ENCODE measurements at regions not wholly inside any gene's neighbourhood (a gene's known extent, or its start where the extent isn't known, plus 50 kb on each side); places are given as distances from the start of the nearest gene placed in this dataset.

DNA sequence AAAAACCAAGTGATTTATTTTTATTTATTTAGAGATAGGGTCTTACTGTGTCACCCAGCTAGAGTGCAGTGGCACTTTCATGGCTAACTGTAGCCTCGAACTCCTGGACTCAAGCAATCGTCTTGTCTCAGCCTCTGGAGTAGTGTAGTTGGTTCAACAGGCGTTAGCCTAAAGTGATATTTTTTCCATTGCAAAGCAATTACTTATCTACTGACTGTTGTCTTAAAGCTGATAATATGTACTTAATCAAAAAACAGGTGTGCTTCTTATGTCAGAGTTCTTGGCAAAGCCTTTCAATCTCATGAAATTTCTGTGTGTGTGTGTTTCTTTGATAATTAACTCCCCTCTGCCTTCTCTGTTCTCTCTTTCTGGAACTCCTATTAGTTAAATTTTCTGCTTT lies 62.4 kb upstream of the DUSP10 start:
- no peak for DNase-seq (ENCODE audit: low read depth in 2 of 3, low spot score in 1 of 3)

DNA sequence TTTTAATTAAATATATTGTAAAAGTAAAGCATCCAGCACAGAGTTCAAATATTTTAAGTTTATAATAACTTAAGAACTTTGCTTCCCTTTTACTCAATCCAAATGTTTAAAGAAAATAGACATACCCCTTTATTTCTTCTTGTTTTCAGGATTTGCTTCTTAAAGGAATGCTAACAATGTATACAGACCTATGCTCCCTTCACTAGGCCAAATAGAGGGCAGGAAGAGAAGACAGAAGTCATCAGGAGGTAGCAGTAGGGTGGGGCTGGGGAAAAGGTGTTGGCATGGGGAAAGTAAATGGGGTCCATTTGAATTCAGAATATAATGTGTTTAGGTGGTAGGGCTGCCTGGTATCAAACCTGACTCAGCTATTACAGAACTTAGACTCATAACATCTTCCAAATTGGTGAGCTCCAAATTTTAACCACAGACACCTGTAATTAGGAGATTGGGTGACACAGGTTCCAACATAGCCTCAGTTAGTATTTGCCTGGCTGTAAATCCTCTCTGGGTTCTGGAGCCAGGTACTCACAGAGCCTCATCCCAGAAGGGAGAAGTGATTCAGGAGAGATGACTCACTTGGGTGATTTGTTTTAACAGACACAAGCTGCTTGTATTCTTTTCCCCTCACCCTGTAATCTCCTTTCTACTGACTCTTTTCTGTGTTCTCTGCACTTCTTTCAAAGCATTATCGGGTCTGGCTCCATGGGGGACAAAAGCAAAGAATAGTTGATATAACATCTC lies 60.1 kb upstream of the DUSP10 start:
- DNase-seq (ENCODE audit: low read depth in 2 of 3, low spot score in 1 of 3): no peak

DNA sequence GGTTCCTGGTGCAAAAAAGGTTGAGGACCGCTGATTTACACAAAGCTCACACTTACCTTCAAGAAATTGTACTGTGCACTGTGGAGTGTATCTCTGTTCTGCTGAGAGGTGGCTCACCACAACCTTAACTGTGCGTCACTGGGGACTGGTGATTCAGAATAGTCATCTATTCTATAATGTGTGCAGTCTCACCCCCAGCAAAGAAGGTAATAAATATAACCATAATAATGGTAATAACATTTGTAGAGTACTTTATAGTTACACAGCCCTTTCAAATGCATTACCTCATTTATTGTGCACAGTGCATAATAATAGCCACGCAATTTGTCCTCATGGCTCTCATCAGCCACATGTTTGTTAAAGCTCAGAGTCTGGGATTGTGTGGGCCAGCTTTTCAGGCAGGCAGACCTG lies 59.4 kb upstream of the DUSP10 start:
- no peak for DNase-seq (ENCODE audit: low read depth in 2 of 3, low spot score in 1 of 3)

DNA sequence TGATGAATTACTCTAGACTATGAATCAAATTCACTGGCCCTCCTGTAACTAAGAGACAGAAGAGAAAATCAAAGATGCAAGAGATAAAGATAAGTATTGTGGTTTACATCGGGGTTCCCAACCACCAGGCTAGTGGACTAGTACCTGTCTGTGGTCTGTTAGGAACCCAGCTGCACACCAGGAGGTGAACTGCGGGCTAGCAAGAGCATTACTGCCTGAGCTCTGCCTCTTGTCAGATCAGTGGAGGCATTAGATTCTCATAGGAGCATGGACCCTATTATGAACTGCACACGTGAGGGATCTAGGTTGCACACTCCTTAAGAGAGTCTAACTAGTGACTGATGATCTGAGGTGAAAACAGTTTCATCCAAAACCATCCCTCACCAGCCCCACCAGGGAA lies 58.9 kb upstream of the DUSP10 start:
- DNase-seq (ENCODE audit: low read depth in 2 of 3, low spot score in 1 of 3): no peak

DNA sequence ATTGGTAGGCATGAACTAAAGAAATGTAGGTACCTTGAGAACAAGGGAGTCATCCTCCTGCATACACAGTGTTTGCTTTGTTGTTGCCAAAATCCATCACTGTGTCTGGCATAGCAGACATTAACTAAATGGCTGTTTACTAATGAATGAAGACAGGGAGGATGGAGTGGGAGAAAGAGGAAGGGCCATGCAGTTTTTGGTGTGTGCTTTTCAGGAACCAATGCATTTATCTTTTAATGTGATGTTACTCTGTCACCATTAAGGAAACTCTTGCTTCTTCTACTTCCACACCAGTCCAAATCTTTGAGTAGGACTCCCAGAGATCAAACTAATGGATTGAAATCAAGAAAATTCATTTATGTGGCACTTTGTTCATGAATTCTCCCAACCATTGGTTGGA lies 55.6 kb upstream of the DUSP10 start:
- DNase-seq (ENCODE audit: low read depth in 2 of 3, low spot score in 1 of 3): no peak

DNA sequence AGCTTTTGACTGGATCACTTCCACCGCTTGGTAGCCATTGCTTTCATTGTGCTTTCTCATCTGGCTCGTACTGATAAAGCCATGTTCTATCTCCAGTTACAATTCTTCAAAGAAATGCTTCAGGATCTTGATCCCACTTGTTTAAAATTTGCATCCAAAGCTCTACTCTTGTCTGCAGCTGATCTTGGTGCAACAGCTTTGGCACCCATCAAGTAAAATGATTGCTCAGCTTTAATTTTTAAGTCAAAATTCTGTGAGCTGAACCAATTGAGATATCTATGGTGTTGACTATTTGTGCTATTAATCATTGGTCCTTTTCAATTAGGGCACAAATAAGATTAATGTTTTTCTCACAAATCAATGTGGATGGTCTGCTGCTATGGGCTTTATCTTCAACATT lies 54.8 kb upstream of the DUSP10 start:
- no peak for DNase-seq (ENCODE audit: low read depth in 2 of 3, low spot score in 1 of 3)

DNA sequence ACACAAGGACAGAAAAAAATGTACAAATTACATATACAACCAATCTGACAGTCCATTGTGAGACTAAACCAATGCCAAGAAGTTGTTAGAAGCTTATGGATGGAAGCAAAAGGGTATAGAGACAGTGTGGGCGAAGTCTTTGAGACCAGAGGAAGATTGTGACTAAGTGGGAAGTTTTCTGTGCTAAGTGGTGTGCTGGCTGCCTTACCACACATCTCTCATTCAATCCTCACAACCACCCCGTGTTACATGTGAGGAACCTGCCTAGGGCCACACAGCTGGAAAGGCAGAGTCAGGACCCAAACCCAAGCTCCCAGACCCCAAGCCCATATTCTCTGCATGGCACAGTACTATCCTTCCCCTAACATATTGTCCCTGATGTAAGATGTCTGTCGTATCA lies 53.5 kb upstream of the DUSP10 start:
- no peak for DNase-seq (ENCODE audit: low read depth in 2 of 3, low spot score in 1 of 3)

DNA sequence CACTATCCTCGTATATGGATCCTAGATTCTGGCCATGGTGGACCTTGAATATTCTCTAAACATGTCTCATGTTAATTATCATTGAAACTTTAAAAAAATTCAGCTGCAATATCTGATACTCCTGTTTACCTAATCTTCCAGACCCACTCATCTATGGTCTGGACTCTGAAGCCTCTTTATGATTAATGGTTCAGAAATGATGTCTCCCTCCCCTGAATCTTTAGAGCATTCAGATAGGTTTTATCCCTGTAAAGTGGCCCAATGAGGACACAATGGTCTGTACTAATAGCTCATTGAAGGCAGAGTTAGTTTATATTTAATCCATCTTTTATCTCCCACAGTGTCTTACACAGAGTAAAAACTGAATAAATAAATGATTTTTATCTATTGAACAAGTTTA lies 53.0 kb upstream of the DUSP10 start:
- no peak for DNase-seq (ENCODE audit: low read depth in 2 of 3, low spot score in 1 of 3)

DNA sequence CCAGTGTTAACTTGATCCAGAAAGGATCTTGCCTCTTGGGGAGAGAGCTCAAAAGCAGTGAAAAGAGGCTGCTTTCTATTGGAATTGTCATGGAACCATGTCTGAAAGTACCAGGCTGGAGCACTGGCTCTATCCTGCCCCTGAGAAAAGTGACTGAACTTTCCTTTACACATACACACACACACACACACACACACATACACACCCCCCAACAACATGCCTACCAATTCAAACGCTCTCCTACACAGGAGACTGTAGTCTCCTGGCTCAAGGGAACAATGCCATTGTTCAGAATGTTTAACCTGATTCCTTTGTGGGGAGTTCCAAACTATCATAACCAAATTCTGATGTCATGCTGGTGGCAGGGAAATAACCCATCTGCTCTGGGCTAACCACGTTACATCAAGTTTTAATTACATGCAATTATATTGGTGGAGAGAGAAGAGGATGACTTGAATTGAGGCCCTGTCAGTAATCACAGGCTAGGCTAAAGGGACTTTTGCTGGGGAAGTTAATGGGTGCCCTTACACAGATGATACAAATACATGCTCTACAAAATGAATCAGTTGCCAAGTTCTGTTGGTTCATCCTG lies 52.3 kb upstream of the DUSP10 start:
- DNase-seq (ENCODE audit: low read depth in 2 of 3, low spot score in 1 of 3): peak in 1 of 3 donors; percentile 32

DNA sequence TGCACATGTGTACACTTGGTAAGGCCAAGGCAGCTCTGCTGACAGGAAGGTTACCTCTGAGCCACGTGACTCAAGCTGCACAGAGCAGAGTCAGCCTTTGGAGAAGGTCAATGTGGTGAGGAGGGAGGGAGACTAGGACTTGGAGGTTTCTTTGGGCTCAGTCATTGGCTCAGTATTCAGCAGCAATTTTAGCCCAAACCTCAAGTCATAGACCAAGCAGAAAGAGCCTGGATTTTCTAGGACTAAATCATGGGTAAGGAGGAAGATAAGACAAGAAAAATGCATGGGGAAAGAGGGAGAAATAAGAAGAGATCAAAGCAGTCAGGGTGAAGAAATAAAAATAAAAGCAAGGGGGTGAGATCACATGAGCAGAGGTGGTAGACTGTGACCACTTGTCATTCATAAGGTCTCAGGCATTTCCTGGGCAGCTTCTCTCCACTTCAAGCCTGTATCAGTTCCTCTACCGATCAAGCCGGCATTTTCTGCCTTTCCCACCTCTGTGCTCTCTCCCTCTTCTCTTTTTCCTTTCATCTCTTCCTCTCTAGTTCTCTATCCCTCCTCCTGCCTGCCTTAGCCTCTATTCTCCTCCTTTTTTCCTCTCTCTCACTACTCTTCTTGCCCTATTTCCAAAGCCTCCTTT lies 51.7 kb upstream of the DUSP10 start:
- DNase-seq (ENCODE audit: low read depth in 2 of 3, low spot score in 1 of 3): no peak

DNA sequence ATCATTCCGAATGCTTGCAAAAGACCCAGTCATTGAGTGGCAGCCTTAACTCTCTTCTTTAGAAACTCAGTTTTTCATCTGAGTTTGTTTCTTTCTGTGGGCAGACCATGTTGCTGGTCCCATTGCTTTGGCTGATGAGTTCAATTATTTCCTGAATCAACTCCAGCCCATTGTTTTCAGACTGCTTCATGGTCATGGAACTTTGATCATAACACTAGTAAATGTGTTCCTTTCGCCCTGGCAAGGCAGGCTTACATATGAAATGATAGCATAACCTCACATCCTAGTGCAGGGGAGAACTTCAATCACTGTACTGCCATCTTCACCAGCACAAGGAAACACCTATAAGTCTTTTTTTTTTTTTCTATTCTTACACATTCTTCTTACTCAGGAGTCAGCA lies 50.0 kb upstream of the DUSP10 start:
- no peak for DNase-seq (ENCODE audit: low read depth in 2 of 3, low spot score in 1 of 3)
